ENCODE measurements at regions not wholly inside any gene's neighbourhood (a gene's known extent, or its start where the extent isn't known, plus 50 kb on each side); places are given as distances from the start of the nearest gene placed in this dataset.

GRCh38 chr7:98463837-98464557 is 63.1 kb upstream of the BAIAP2L1 start:
- no peak for DNase-seq
- intact Hi-C loops (cut with DNase I): no loop called here
- TF ChIP-seq POLR2A (IDR thresholded peaks at IDR 0.05) (no peak), CTCF (IDR thresholded peaks at IDR 0.05) (no peak), POLR2AphosphoS5 (IDR thresholded peaks at IDR 0.05) (no peak), EP300 (IDR thresholded peaks at IDR 0.05) (no peak)
- no peak overlapping the region for H3K27ac ChIP-seq
- WGBS, 2 donors: 51 to 70% methylated on average over 9 of the region's 9 CpGs
- peaks cover 0 to 3% (median under 1%) of the 10 kb centered on the region in 4 donors for H3K9me3 ChIP-seq
- H3K27me3 ChIP-seq: peaks cover 0 to 6% (median 0%) of the 10 kb centered on the region in 3 donors
- no peaks in the 10 kb centered on the region for H3K36me3 ChIP-seq
- no peak overlapping the region for H3K4me3 ChIP-seq
- H3K4me1 ChIP-seq: no peaks in the 10 kb centered on the region

- peaks cover 0 to 3% (median 0%) of the 10 kb centered on the region in 4 donors for H3K9me3 ChIP-seq
- no peaks in the 10 kb centered on the region for H3K27me3 ChIP-seq
- 69 to 73% methylated on average over 9 of the region's 9 CpGs for WGBS, 2 donors
- TF ChIP-seq POLR2AphosphoS5 (IDR thresholded peaks at IDR 0.05): no peak
- no peak for TF ChIP-seq POLR2A (IDR thresholded peaks at IDR 0.05)
- no peak for TF ChIP-seq EP300 (IDR thresholded peaks at IDR 0.05)
- TF ChIP-seq CTCF (IDR thresholded peaks at IDR 0.05): no peak
- intact Hi-C loops (cut with DNase I): no loop called here
- H3K27ac ChIP-seq: no peak overlapping the region
- H3K4me3 ChIP-seq: no peak overlapping the region
- H3K4me1 ChIP-seq: no peaks in the 10 kb centered on the region
- DNase-seq: no peak
- H3K36me3 ChIP-seq: no peaks in the 10 kb centered on the region
Measured at GRCh38 chr7:98462911-98463633, 62.2 kb upstream of the BAIAP2L1 start.

GRCh38 chr7:98460902-98461301 is 60.0 kb upstream of the BAIAP2L1 start:
- 81 to 90% methylated on average over 3 of the region's 3 CpGs for WGBS, 2 donors
- no peak overlapping the region for H3K27ac ChIP-seq
- no peaks in the 10 kb centered on the region for H3K27me3 ChIP-seq
- intact Hi-C loops (cut with DNase I): no loop called here
- H3K36me3 ChIP-seq: no peaks in the 10 kb centered on the region
- DNase-seq: no peak
- TF ChIP-seq EP300 (IDR thresholded peaks at IDR 0.05) (no peak), POLR2AphosphoS5 (IDR thresholded peaks at IDR 0.05) (no peak), CTCF (IDR thresholded peaks at IDR 0.05) (no peak), POLR2A (IDR thresholded peaks at IDR 0.05) (no peak)
- no peak overlapping the region for H3K4me3 ChIP-seq
- no peaks in the 10 kb centered on the region for H3K9me3 ChIP-seq
- no peaks in the 10 kb centered on the region for H3K4me1 ChIP-seq

- whole genome bisulfite sequencing, 2 donors: 63 to 67% methylated on average over 4 of the region's 4 CpGs
- no peaks in the 10 kb centered on the region for H3K4me1 ChIP-seq
- no peak for TF ChIP-seq POLR2A (IDR thresholded peaks at IDR 0.05)
- H3K4me3 ChIP-seq: no peak overlapping the region
- intact Hi-C loops (cut with DNase I): no loop called here
- no peaks in the 10 kb centered on the region for H3K36me3 ChIP-seq
- no peak overlapping the region for H3K27ac ChIP-seq
- H3K27me3 ChIP-seq: no peaks in the 10 kb centered on the region
- no peaks in the 10 kb centered on the region for H3K9me3 ChIP-seq
- no peak for DNase-seq
Measured at GRCh38 chr7:98459529-98459928, 58.6 kb upstream of the BAIAP2L1 start.

GRCh38 chr7:98458090-98458875 is 57.4 kb upstream of the BAIAP2L1 start:
- no peaks in the 10 kb centered on the region for H3K9me3 ChIP-seq
- no peaks in the 10 kb centered on the region for H3K4me1 ChIP-seq
- 78 to 83% methylated on average over 16 of the region's 16 CpGs for WGBS, 2 donors
- intact Hi-C loops (cut with DNase I): no loop called here
- H3K27ac ChIP-seq: no peak overlapping the region
- no peaks in the 10 kb centered on the region for H3K36me3 ChIP-seq
- H3K4me3 ChIP-seq: no peak overlapping the region
- DNase-seq: no peak
- TF ChIP-seq POLR2A (IDR thresholded peaks at IDR 0.05): no peak
- no peak for TF ChIP-seq POLR2AphosphoS5 (IDR thresholded peaks at IDR 0.05)
- TF ChIP-seq EP300 (IDR thresholded peaks at IDR 0.05): no peak
- TF ChIP-seq CTCF (IDR thresholded peaks at IDR 0.05): no peak
- H3K27me3 ChIP-seq: no peaks in the 10 kb centered on the region

Data from sigmoid colon (tissue), 6 donors.